SU-DHL-6 (cell line): ENCODE measurements at regions not wholly inside any gene's neighbourhood (a gene's known extent, or its start where the extent isn't known, plus 50 kb on each side); places are given as distances from the start of the nearest gene placed in this dataset.

Experiments used
- CTCF ChIP-seq: fragments of 200-600 bp; sonication (generic); IDR thresholded peaks from one replicate; pipeline ENCODE4 v1.5.1; 2017; ENCODE audit warnings: antibody characterized with exemption, mild to moderate bottlenecking, low read length, moderate library complexity; ENCODE audit not compliant: insufficient read depth, poor library complexity, severe bottlenecking
- EZH2phosphoT487 ChIP-seq: fragments of 200-600 bp; sonication (generic), shearing (Covaris generic); conservative IDR thresholded peaks from 2 replicates; pipeline ENCODE4 v1.6.1; 2018; ENCODE audit warnings: mild to moderate bottlenecking, antibody characterized with exemption, low read length, moderate library complexity, mixed read lengths

- TF ChIP-seq CTCF = no peak
- TF ChIP-seq EZH2phosphoT487 = no peak
These were observed 308.8 kb downstream of the CBLN4 start for GRCh38 chr20:55696520-55696919.
